Transverse colon (tissue), 4 donors: ENCODE measurements at regions not wholly inside any gene's neighbourhood (a gene's known extent, or its start where the extent isn't known, plus 50 kb on each side); places are given as distances from the start of the nearest gene placed in this dataset.

Experiments
- CTCF ChIP-seq, 5 experiments: fragments of 200-600 bp in 3 of 5; fragments of 450-650 bp in 2 of 5; sonication (generic) in 3 of 5; IDR thresholded peaks; 1 replicate in 2 of 5; 2 replicates in 3 of 5; pipeline ENCODE4 v1.5.1; 2016 to 2017; ENCODE audit warnings: antibody characterized with exemption in 5 of 5, inconsistent platforms in 3 of 5, mild to moderate bottlenecking in 2 of 5, moderate library complexity in 1 of 5
- EP300 ChIP-seq: sonication (generic); formaldehyde crosslinking; IDR thresholded peaks from one replicate; pipeline ENCODE4 v1.6.1; 2017; ENCODE audit warnings: antibody characterized with exemption, low read depth
- POLR2A ChIP-seq: fragments of 450-650 bp; IDR thresholded peaks from one replicate; pipeline ENCODE4 v1.6.1; 2016; ENCODE audit warnings: antibody characterized with exemption, mild to moderate bottlenecking, moderate library complexity
- POLR2AphosphoS5 ChIP-seq, 3 donors: sonication (generic); formaldehyde crosslinking; IDR thresholded peaks; one replicate each; pipeline ENCODE4 v1.6.1; 2016; ENCODE audit warnings: antibody characterized with exemption in 3 of 3

GRCh38 chr17:71320009-71320796 is 800.6 kb upstream of the SOX9 start:
- TF ChIP-seq POLR2AphosphoS5 (IDR thresholded peaks at IDR 0.05) = no peak
- no peak for TF ChIP-seq POLR2A
- no peak for TF ChIP-seq CTCF (IDR thresholded peaks at IDR 0.05)
- no peak for TF ChIP-seq EP300
